ENCODE measurements at regions not wholly inside any gene's neighbourhood (a gene's known extent, or its start where the extent isn't known, plus 50 kb on each side); places are given as distances from the start of the nearest gene placed in this dataset.

DNA sequence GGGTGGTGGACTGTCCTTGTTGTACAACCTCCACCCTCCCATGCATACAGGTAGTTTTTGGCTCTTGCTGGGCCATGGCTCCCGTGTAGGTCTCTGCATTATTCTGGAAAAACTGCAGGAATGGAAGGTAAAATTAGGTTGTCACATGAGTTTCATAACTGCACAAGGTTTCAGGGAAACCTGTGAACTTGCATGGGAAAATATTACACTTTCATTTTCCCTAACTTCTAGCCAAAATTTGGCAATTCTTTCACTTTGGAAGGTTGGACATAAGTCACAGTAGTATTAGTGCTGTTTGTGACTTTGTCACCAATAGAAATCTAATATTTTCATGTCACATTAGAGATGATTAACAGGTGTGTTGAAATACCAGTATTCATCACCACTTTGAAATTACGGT, 118.1 kb upstream of the MGAT5 start:
- no peak for DNase-seq (ENCODE audit: low read depth)
- Histone ChIP-seq H3K36me3 (ENCODE audit: control insufficient read depth, insufficient read depth, low read length) (no peaks in the 10 kb centered on the region), H3K27me3 (ENCODE audit: control insufficient read depth, insufficient read depth, low read length) (no peaks in the 10 kb centered on the region), H3K4me3 (ENCODE audit: low read depth, low read length) (no peak overlapping the region)
- TF ChIP-seq, protein P1, sequence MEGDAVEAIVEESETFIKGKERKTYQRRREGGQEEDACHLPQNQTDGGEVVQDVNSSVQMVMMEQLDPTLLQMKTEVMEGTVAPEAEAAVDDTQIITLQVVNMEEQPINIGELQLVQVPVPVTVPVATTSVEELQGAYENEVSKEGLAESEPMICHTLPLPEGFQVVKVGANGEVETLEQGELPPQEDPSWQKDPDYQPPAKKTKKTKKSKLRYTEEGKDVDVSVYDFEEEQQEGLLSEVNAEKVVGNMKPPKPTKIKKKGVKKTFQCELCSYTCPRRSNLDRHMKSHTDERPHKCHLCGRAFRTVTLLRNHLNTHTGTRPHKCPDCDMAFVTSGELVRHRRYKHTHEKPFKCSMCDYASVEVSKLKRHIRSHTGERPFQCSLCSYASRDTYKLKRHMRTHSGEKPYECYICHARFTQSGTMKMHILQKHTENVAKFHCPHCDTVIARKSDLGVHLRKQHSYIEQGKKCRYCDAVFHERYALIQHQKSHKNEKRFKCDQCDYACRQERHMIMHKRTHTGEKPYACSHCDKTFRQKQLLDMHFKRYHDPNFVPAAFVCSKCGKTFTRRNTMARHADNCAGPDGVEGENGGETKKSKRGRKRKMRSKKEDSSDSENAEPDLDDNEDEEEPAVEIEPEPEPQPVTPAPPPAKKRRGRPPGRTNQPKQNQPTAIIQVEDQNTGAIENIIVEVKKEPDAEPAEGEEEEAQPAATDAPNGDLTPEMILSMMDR (IDR thresholded peaks at IDR 0.05; ENCODE audit: insufficient read depth, low read length, poor library complexity, severe bottlenecking): no peak

DNA sequence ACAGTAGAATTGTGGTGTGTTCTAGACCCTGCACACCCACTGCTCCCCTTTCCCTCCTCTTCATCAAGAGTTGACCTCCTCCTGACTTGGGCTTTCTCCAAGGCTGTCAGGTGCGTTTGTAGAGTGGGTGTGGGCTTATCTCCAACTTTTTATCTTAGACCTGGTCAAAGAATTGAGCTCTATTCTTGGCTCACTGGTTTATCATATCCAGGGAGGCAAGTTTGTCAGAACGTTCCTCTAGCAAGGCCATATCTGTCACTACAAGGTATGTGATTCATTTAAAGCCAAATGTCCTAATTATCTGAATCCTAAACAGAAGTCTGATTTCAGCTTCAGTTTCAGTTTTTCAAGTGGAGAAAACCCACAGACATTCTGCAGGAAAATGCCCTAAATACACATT, 117.1 kb upstream of the MGAT5 start:
- Histone ChIP-seq H3K27me3 (ENCODE audit: control insufficient read depth, insufficient read depth, low read length) (no peaks in the 10 kb centered on the region), H3K36me3 (ENCODE audit: control insufficient read depth, insufficient read depth, low read length) (no peaks in the 10 kb centered on the region), H3K4me3 (ENCODE audit: low read depth, low read length) (no peak overlapping the region)
- DNase-seq (ENCODE audit: low read depth): no peak
- TF ChIP-seq, protein P1 (IDR thresholded peaks at IDR 0.05; ENCODE audit: insufficient read depth, low read length, poor library complexity, severe bottlenecking): no peak

DNA sequence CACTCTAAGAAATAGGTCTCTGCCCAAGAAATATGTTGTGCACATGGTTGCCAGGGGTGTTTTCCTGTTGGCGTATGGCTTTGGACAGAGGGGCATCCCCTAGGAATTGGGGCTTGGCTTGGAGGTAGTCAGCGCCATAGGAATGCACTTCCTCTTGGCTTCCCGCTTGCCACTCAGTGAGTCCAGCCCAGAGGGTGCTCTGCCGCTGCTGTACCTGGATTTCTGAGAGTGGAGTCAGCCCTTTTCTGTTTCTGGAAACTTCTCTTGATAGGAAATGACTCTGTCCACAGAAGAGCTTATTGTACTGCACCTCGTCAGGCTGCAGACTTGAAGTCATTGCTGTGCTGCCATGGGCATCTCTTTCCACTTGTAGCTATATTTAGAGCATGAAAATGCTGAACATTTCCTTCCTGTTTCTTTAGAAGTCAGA, 116.7 kb upstream of the MGAT5 start:
- no peak for DNase-seq (ENCODE audit: low read depth)

DNA sequence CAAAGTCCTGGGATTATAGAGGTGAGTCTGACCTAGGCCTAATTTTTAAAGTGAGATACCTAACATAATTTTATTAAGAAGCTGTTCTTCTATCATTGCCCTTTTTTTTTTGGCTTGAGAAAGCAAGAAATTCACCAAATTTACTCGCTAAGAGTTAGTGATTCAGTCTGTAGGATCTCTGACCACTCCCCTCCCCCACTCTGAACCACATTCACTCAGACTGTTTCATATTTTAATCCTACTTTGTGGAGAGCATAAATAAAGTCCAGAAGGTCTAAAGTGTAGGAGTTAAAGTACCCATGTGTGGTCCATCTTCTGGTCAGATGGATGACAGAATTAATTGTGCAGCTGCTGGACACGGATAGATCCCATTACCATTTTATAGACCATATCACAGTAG, 115.8 kb upstream of the MGAT5 start:
- TF ChIP-seq, protein P1 (IDR thresholded peaks at IDR 0.05; ENCODE audit: insufficient read depth, low read length, poor library complexity, severe bottlenecking): no peak
- no peak overlapping the region for H3K4me3 ChIP-seq (ENCODE audit: low read depth, low read length)
- H3K36me3 ChIP-seq (ENCODE audit: control insufficient read depth, insufficient read depth, low read length): no peaks in the 10 kb centered on the region
- DNase-seq (ENCODE audit: low read depth): no peak
- no peaks in the 10 kb centered on the region for H3K27me3 ChIP-seq (ENCODE audit: control insufficient read depth, insufficient read depth, low read length)

More for the DNA sequence above, 116.7 kb upstream of the MGAT5 start:
- Histone ChIP-seq H3K27me3 (ENCODE audit: control insufficient read depth, insufficient read depth, low read length) (no peaks in the 10 kb centered on the region), H3K36me3 (ENCODE audit: control insufficient read depth, insufficient read depth, low read length) (no peaks in the 10 kb centered on the region), H3K4me3 (ENCODE audit: low read depth, low read length) (no peak overlapping the region)
- TF ChIP-seq, protein P1 (IDR thresholded peaks at IDR 0.05; ENCODE audit: insufficient read depth, low read length, poor library complexity, severe bottlenecking): no peak

DNA sequence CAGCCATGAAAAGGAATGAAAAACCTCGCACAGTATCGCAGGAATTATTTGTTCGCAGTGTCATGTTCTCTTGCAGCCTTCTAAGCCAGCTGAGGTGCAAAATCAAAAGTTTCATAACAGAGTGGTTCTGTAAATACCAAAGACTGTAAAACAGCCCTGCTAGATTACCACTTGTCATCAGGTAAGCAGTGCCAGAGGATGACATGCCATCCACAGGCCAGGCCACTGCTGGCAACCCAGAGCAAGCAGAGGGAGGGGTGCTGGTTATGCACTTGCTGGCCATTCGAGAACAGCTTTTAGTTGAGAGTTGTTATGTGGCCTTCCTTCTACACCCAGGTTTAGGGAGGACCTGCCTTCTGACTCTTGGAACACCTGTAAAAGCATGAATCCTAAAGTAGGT, 114.3 kb upstream of the MGAT5 start:
- H3K4me3 ChIP-seq (ENCODE audit: low read depth, low read length): no peak overlapping the region
- no peak for DNase-seq (ENCODE audit: low read depth)
- no peaks in the 10 kb centered on the region for H3K36me3 ChIP-seq (ENCODE audit: control insufficient read depth, insufficient read depth, low read length)
- TF ChIP-seq, protein P1 (IDR thresholded peaks at IDR 0.05; ENCODE audit: insufficient read depth, low read length, poor library complexity, severe bottlenecking): no peak
- H3K27me3 ChIP-seq (ENCODE audit: control insufficient read depth, insufficient read depth, low read length): no peaks in the 10 kb centered on the region

DNA sequence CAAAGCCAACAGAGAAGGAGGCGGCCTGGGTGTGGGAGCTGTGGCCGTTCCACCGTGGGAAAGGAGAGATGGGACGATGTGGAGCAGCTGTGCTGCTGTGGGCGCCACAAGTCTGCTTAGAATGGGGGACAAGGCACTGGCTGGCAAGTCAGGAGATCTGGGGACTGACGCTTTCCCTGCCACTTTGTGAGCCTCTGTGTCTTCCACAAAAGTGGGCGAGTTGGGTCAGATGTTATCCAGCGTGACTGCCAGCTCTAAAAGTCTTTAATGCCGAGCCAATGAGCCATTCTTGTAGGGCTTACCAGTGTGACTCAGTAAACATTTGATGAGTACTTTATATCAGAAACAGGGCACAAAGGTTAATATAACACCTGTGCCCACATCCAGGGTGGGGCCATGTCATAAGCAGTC, 113.6 kb upstream of the MGAT5 start:
- H3K36me3 ChIP-seq (ENCODE audit: control insufficient read depth, insufficient read depth, low read length): no peaks in the 10 kb centered on the region
- no peak overlapping the region for H3K4me3 ChIP-seq (ENCODE audit: low read depth, low read length)
- TF ChIP-seq, protein P1 (IDR thresholded peaks at IDR 0.05; ENCODE audit: insufficient read depth, low read length, poor library complexity, severe bottlenecking): no peak
- H3K27me3 ChIP-seq (ENCODE audit: control insufficient read depth, insufficient read depth, low read length): no peaks in the 10 kb centered on the region
- DNase-seq (ENCODE audit: low read depth): no peak

Measured in kidney epithelial cell (primary cell).